ENCODE measurements at regions not wholly inside any gene's neighbourhood (a gene's known extent, or its start where the extent isn't known, plus 50 kb on each side); places are given as distances from the start of the nearest gene placed in this dataset.

DNA sequence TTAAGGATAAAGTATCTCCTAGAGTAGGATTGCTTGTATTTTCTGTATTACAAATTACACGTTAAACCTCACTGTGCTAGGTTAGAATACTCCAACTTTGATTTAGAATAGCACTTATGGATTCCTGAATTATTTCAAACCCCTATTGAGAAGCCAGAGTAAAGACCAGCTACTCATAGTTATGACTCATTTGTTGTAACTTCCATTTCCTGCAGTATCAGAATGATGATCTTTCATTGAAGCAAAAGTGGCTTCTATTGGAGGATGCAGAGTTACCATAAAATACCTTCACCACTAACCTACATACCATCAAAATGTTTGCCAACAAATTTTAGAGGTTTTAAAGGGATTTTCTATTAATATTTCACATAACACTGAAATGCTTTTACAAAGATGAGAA, 1322.7 kb upstream of the ALCAM start:
- no peak overlapping the region for H3K18ac ChIP-seq (ENCODE audit: extremely low read depth, low read length)
- H2BK5ac ChIP-seq (ENCODE audit: low read depth, low read length), result no peak overlapping the region
- H3K4me2 ChIP-seq (ENCODE audit: insufficient read depth in 1 of 2, low read depth in 2 of 2, low read length in 2 of 2), result no peak overlapping the region
- H3K4me1 ChIP-seq (replicated peaks in 1 of 4; ENCODE audit: control insufficient read depth in 3 of 4, insufficient read depth in 4 of 4, low read length in 3 of 4), result no peaks in the 10 kb centered on the region
- H4K5ac ChIP-seq (ENCODE audit: insufficient read length, low read depth, low read length), result no peak overlapping the region
- no peak overlapping the region for H2AFZ ChIP-seq (ENCODE audit: low read length)
- no peaks in the 10 kb centered on the region for H3K79me1 ChIP-seq (ENCODE audit: low read depth, low read length)
- H2BK15ac ChIP-seq (ENCODE audit: low read length), result no peak overlapping the region
- no peak overlapping the region for H2BK20ac ChIP-seq (ENCODE audit: low read length)
- H3K9me3 ChIP-seq (ENCODE audit: insufficient read depth in 2 of 2, low read depth in 1 of 2, low read length in 1 of 2), result no peaks in the 10 kb centered on the region
- H2BK12ac ChIP-seq (ENCODE audit: low read depth, low read length), result no peak overlapping the region
- FAIRE-seq (no peak), DNase-seq (ENCODE audit: low read depth in 1 of 2, low spot score in 2 of 2) (no peak)
- no peak overlapping the region for H4K91ac ChIP-seq (replicated peaks; ENCODE audit: insufficient read length, low read length)
- H2AK5ac ChIP-seq (ENCODE audit: low read depth, low read length), result no peak overlapping the region
- H3K27me3 ChIP-seq (replicated peaks in 1 of 4; ENCODE audit: control insufficient read depth in 3 of 4, extremely low read depth in 1 of 4, insufficient read depth in 3 of 4, low read length in 3 of 4), result no peaks in the 10 kb centered on the region
- no peak overlapping the region for H3K23ac ChIP-seq (ENCODE audit: insufficient read length)
- H3K36me3 ChIP-seq (ENCODE audit: control insufficient read depth in 2 of 4, insufficient read depth in 4 of 4, low read length in 3 of 4), result no peaks in the 10 kb centered on the region
- H3K14ac ChIP-seq (ENCODE audit: insufficient read length), result no peak overlapping the region
- H3K27ac ChIP-seq (ENCODE audit: low read depth, low read length), result no peak overlapping the region
- no peak overlapping the region for H3K4ac ChIP-seq (replicated peaks; ENCODE audit: insufficient read length, low read depth, low read length)
- H3K9ac ChIP-seq (replicated peaks in 1 of 4; ENCODE audit: extremely low read depth in 1 of 4, low read depth in 3 of 4, low read length in 3 of 4), result no peak overlapping the region
- H3K23me2 ChIP-seq (ENCODE audit: low read depth, low read length), result no peaks in the 10 kb centered on the region
- ChIA-PET CTCF (ENCODE audit: partially characterized antibody) (no interaction called here), POLR2A (ENCODE audit: partially characterized antibody) (no interaction called here)
- 87% methylated on average over 1 of the region's 1 CpG; no CpG with 5 or more reads in 1 of the 2 experiments for WGBS, 2 experiments (ENCODE audit: extremely low coverage in 1 of 2, insufficient coverage in 1 of 2, insufficient read length in 1 of 2, insufficient replicate concordance in 2 of 2, low coverage in 1 of 2, low lambda C conversion rate in 2 of 2, missing lambda C conversion rate in 1 of 2)
- H3K79me2 ChIP-seq (ENCODE audit: control insufficient read depth in 1 of 2, insufficient read depth in 2 of 2, low read length in 2 of 2), result no peaks in the 10 kb centered on the region
- H3K4me3 ChIP-seq (ENCODE audit: extremely low read depth in 1 of 4, insufficient read depth in 2 of 4, low read depth in 3 of 4, low read length in 4 of 4), result no peak overlapping the region
- no peak overlapping the region for H4K8ac ChIP-seq (ENCODE audit: extremely low read depth, insufficient read depth, low read length)
- H4K20me1 ChIP-seq (replicated peaks in 1 of 2; ENCODE audit: control insufficient read depth in 1 of 2, insufficient read depth in 2 of 2, low read length in 2 of 2), result no peaks in the 10 kb centered on the region
- no peak overlapping the region for H3K56ac ChIP-seq (replicated peaks; ENCODE audit: insufficient read length, low read depth, low read length)
- no peak overlapping the region for H2BK120ac ChIP-seq (replicated peaks; ENCODE audit: low read depth, low read length)
- TF ChIP-seq POLR2A (IDR thresholded peaks at IDR 0.05; ENCODE audit: control extremely low read depth in 1 of 2, low read depth in 2 of 2, low read length in 2 of 2), result no peak
- no peak for TF ChIP-seq SRF (IDR thresholded peaks at IDR 0.05; ENCODE audit: low read depth, low read length)
- TF ChIP-seq RFX5 (IDR thresholded peaks at IDR 0.05; ENCODE audit: borderline replicate concordance, low read depth, low read length), result no peak
- no peak for TF ChIP-seq CHD1 (IDR thresholded peaks at IDR 0.05; ENCODE audit: low read depth, low read length)
- no peak for TF ChIP-seq GTF2F1 (IDR thresholded peaks at IDR 0.05; ENCODE audit: borderline replicate concordance, low read depth, low read length)
- TF ChIP-seq BACH1 (IDR thresholded peaks at IDR 0.05; ENCODE audit: low read length), result no peak
- no peak for TF ChIP-seq SIN3A (conservative IDR thresholded peaks at IDR 0.05 in 1 of 2, IDR thresholded peaks at IDR 0.05 in 1 of 2; ENCODE audit: low read depth in 1 of 2, low read length in 2 of 2)
- no peak for TF ChIP-seq SP4 (IDR thresholded peaks at IDR 0.05; ENCODE audit: low read length)
- no peak for TF ChIP-seq CREB1 (IDR thresholded peaks at IDR 0.05)
- TF ChIP-seq EGR1 (IDR thresholded peaks at IDR 0.05; ENCODE audit: borderline replicate concordance, low read depth, low read length), result no peak
- no peak for TF ChIP-seq TEAD4 (IDR thresholded peaks at IDR 0.05; ENCODE audit: low read depth, low read length)
- TF ChIP-seq FOSL1 (IDR thresholded peaks at IDR 0.05; ENCODE audit: insufficient read depth, low read depth, low read length), result no peak
- no peak for TF ChIP-seq SP1 (IDR thresholded peaks at IDR 0.05; ENCODE audit: low read depth, low read length)
- TF ChIP-seq RBBP5 (IDR thresholded peaks at IDR 0.05; ENCODE audit: borderline replicate concordance, low read depth, low read length), result no peak
- no peak for TF ChIP-seq TAF7 (optimal IDR thresholded peaks at IDR 0.05; ENCODE audit: borderline replicate concordance, low read depth, low read length)
- no peak for TF ChIP-seq KDM4A (IDR thresholded peaks at IDR 0.05; ENCODE audit: low read depth, low read length, severe bottlenecking)
- TF ChIP-seq POU5F1 (IDR thresholded peaks at IDR 0.05; ENCODE audit: low read depth, low read length), result no peak
